Endothelial cell of umbilical vein (primary cell): ENCODE measurements at regions not wholly inside any gene's neighbourhood (a gene's known extent, or its start where the extent isn't known, plus 50 kb on each side); places are given as distances from the start of the nearest gene placed in this dataset.

ENCODE experiments used
- BruUV-seq: library from RNA; stranded (reverse); fragments of 400-500 nt; replicated peaks from 2 replicates; lab custom pipeline; 2021; lab: Mats Ljungman, UMichigan
- CTCF ChIA-PET: fragments of 300-600, 350-600 bp; sonication (Branson Sonifier 250); formaldehyde crosslinking; loops from one replicate; lab custom pipeline; 2021; ENCODE audit warnings: antibody characterized with exemption, inconsistent platforms; lab: Charles Lee
- POLR2A ChIA-PET: fragments of 300-600, 350-600 bp; sonication (Branson Sonifier 250); formaldehyde crosslinking; loops from one replicate; lab custom pipeline; 2021; ENCODE audit warnings: antibody characterized with exemption, inconsistent platforms; lab: Charles Lee
- DNase-seq: peaks from one replicate; pipeline ENCODE4 v3.0.0-alpha.2; 2011; ENCODE audit warnings: low read depth, low spot score
- FAIRE-seq: peaks from 2 replicates; lab custom pipeline; 2011; peaks lifted over from hg19 to GRCh38; lab: Jason Lieb, UNC
- H2AFZ ChIP-seq: 2 replicates; pipeline ENCODE4 v1.6.0; 2012; ENCODE audit warnings: low read depth, low read length, control low read depth, inconsistent platforms
- H3K27ac ChIP-seq: 2 replicates; pipeline ENCODE4 v1.5.1; 2011; ENCODE audit warnings: low read depth, mild to moderate bottlenecking, control low read depth, low read length, moderate library complexity; ENCODE audit not compliant: insufficient read depth
- H3K27me3 ChIP-seq, 2 experiments: 2 replicates each; pipeline versions ENCODE4 v1.6.0 to v1.6.1; 2011; ENCODE audit warnings: low read length in 2 of 2, mixed read lengths in 1 of 2; ENCODE audit not compliant: control insufficient read depth in 2 of 2, insufficient read depth in 2 of 2
- H3K36me3 ChIP-seq, 2 experiments: 2 replicates in 1 of 2; 3 replicates in 1 of 2; pipeline ENCODE4 v1.5.1; 2011; ENCODE audit warnings: low read length in 2 of 2, mild to moderate bottlenecking in 1 of 2, moderate library complexity in 1 of 2; ENCODE audit not compliant: control insufficient read depth in 2 of 2, insufficient read depth in 2 of 2; ENCODE audit errors: extremely low read depth in 1 of 2
- H3K4me1 ChIP-seq: 3 replicates; pipeline ENCODE4 v1.5.1; 2011; ENCODE audit warnings: mild to moderate bottlenecking, low read length; ENCODE audit not compliant: control insufficient read depth, insufficient read depth; ENCODE audit errors: extremely low read depth
- H3K4me2 ChIP-seq: 2 replicates; pipeline ENCODE4 v1.6.1; 2011; ENCODE audit warnings: low read length, control low read depth, mixed read lengths; ENCODE audit not compliant: insufficient read depth
- H3K4me3 ChIP-seq, 3 experiments: fragments of 200-600 bp in 1 of 3; sonication (generic), shearing (Covaris generic) in 1 of 3; replicated peaks in 1 of 3; 2 replicates each; pipeline ENCODE4 v1.5.1; 2011 to 2016; ENCODE audit warnings: control low read depth in 3 of 3, low read length in 3 of 3, mild to moderate bottlenecking in 2 of 3, inconsistent platforms in 1 of 3, low read depth in 1 of 3, moderate library complexity in 1 of 3; ENCODE audit not compliant: insufficient read depth in 1 of 3
- H3K79me2 ChIP-seq: 2 replicates; pipeline ENCODE4 v1.6.0; 2012; ENCODE audit warnings: low read length, inconsistent platforms; ENCODE audit not compliant: control insufficient read depth, insufficient read depth
- H3K9ac ChIP-seq: replicated peaks from 2 replicates; pipeline ENCODE3; 2011; ENCODE audit warnings: low read length, control low read depth; ENCODE audit not compliant: insufficient read depth; ENCODE audit errors: extremely low read depth
- H3K9me1 ChIP-seq: replicated peaks from 3 replicates; pipeline ENCODE4 v1.6.0; 2011; ENCODE audit warnings: mild to moderate bottlenecking, low read length; ENCODE audit not compliant: control insufficient read depth, insufficient read depth; ENCODE audit errors: extremely low read depth
- H3K9me3 ChIP-seq: replicated peaks from 2 replicates; pipeline ENCODE4 v1.5.1; 2012; ENCODE audit warnings: low read length, inconsistent platforms; ENCODE audit not compliant: control insufficient read depth, insufficient read depth
- H4K20me1 ChIP-seq: replicated peaks from 2 replicates; pipeline ENCODE3; 2011; ENCODE audit warnings: mild to moderate bottlenecking, low read length; ENCODE audit not compliant: control insufficient read depth, insufficient read depth; ENCODE audit errors: extremely low read depth
- EZH2 ChIP-seq: IDR thresholded peaks from 2 replicates; pipeline ENCODE4 v1.6.1; 2012; ENCODE audit warnings: borderline replicate concordance, low read depth, mild to moderate bottlenecking, moderate library complexity, low read length, inconsistent platforms; ENCODE audit not compliant: severe bottlenecking
- FOS ChIP-seq: IDR thresholded peaks from 2 replicates; pipeline ENCODE4 v1.6.1; 2011; ENCODE audit warnings: mild to moderate bottlenecking, low read length, moderate library complexity, borderline replicate concordance; ENCODE audit not compliant: insufficient read depth
- GATA2 ChIP-seq: IDR thresholded peaks from 2 replicates; pipeline ENCODE4 v1.7.0; 2011; ENCODE audit warnings: low read depth, mild to moderate bottlenecking, moderate library complexity, mixed read lengths, low read length; ENCODE audit not compliant: insufficient read length, insufficient read depth
- JUN ChIP-seq: IDR thresholded peaks from 2 replicates; pipeline ENCODE4 v1.6.1; 2011; ENCODE audit warnings: borderline replicate concordance, low read depth; ENCODE audit not compliant: insufficient read length, insufficient read depth
- MAX ChIP-seq: IDR thresholded peaks from 2 replicates; pipeline ENCODE4 v1.6.1; 2011; ENCODE audit not compliant: insufficient read depth, insufficient read length
- MYC ChIP-seq: IDR thresholded peaks from one replicate; pipeline ENCODE4 v1.6.1; 2011; ENCODE audit warnings: mild to moderate bottlenecking, low read depth, low read length
- POLR2A ChIP-seq: IDR thresholded peaks from 2 replicates; pipeline ENCODE4 v1.6.1; 2012; ENCODE audit warnings: low read depth, mild to moderate bottlenecking, control low read depth, low read length
- POLR2AphosphoS5 ChIP-seq: IDR thresholded peaks from 2 replicates; pipeline ENCODE4 v1.6.1; 2012; ENCODE audit warnings: low read depth, mild to moderate bottlenecking, control low read depth, low read length, moderate library complexity; ENCODE audit not compliant: insufficient read depth
- dilution Hi-C: fragments of 300-500 bp; cut with MboI; formaldehyde crosslinking; loops from one replicate; pipeline ENCODE4 v1.15.0; 2019; ENCODE audit warnings: low sequenced_read_pairs; ENCODE audit not compliant: extremely low pct_ligation_motif_present
- intact Hi-C: fragments of 100-400 bp; cut with micrococcal nuclease; formaldehyde crosslinking; loops from one replicate; pipeline ENCODE4 v1.10.0; 2022
- TF ChIP-seq, protein P1 (sequence below), 2 donors: IDR thresholded peaks; 1 replicate in 1 of 2; 2 replicates in 1 of 2; pipeline ENCODE4 v1.5.1; 2011; ENCODE audit warnings: low read length in 2 of 2, mild to moderate bottlenecking in 2 of 2, moderate library complexity in 2 of 2, control low read depth in 1 of 2, inconsistent platforms in 1 of 2, low read depth in 1 of 2; ENCODE audit not compliant: insufficient read depth in 1 of 2; ENCODE audit errors: extremely low read depth in 1 of 2

- DNase-seq: no peak
- dilution Hi-C loops (no loop called here), intact Hi-C loops (no loop called here)
- no peak overlapping the region for H3K4me3 ChIP-seq
- TF ChIP-seq POLR2AphosphoS5 (no peak), JUN (no peak), FOS (no peak), MYC (no peak), GATA2 (no peak), POLR2A (no peak), MAX (no peak), EZH2 (no peak)
- TF ChIP-seq, protein P1, sequence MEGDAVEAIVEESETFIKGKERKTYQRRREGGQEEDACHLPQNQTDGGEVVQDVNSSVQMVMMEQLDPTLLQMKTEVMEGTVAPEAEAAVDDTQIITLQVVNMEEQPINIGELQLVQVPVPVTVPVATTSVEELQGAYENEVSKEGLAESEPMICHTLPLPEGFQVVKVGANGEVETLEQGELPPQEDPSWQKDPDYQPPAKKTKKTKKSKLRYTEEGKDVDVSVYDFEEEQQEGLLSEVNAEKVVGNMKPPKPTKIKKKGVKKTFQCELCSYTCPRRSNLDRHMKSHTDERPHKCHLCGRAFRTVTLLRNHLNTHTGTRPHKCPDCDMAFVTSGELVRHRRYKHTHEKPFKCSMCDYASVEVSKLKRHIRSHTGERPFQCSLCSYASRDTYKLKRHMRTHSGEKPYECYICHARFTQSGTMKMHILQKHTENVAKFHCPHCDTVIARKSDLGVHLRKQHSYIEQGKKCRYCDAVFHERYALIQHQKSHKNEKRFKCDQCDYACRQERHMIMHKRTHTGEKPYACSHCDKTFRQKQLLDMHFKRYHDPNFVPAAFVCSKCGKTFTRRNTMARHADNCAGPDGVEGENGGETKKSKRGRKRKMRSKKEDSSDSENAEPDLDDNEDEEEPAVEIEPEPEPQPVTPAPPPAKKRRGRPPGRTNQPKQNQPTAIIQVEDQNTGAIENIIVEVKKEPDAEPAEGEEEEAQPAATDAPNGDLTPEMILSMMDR (IDR thresholded peaks at IDR 0.05; ENCODE audit: extremely low read depth in 1 of 2, insufficient read depth in 1 of 2, low read depth in 1 of 2, low read length in 2 of 2): no peak
- H3K9me3 ChIP-seq: peaks cover 2% of the 10 kb centered on the region
- no TSS peak for BruUV-seq
- H3K4me1 ChIP-seq: no peaks in the 10 kb centered on the region
- no peaks in the 10 kb centered on the region for H3K27me3 ChIP-seq
- H3K9ac ChIP-seq: no peak overlapping the region
- H2AFZ ChIP-seq: no peak overlapping the region
- H3K79me2 ChIP-seq: no peaks in the 10 kb centered on the region
- H3K4me2 ChIP-seq: no peak overlapping the region
- no peak for FAIRE-seq
- H3K27ac ChIP-seq: no peak overlapping the region
- H3K9me1 ChIP-seq: no peaks in the 10 kb centered on the region
- CTCF ChIA-PET: no interaction called here
- no peaks in the 10 kb centered on the region for H4K20me1 ChIP-seq
- POLR2A ChIA-PET: no interaction called here
- H3K36me3 ChIP-seq: no peaks in the 10 kb centered on the region
These were observed 603.7 kb upstream of the CFAP20DC start for GRCh38 chr3:59653405-59654122.
